ENCODE measurements at regions not wholly inside any gene's neighbourhood (a gene's known extent, or its start where the extent isn't known, plus 50 kb on each side); places are given as distances from the start of the nearest gene placed in this dataset.

GRCh38 chr3:5309602-5310001 is 122.1 kb downstream of the EDEM1 start:
- Histone ChIP-seq H3K27me3 (ENCODE audit: control insufficient read depth, insufficient read depth, low read length) (no peaks in the 10 kb centered on the region), H3K9me3 (ENCODE audit: control insufficient read depth in 2 of 3, insufficient read depth in 1 of 3, low read length in 3 of 3) (no peaks in the 10 kb centered on the region), H3K9ac (ENCODE audit: low read length in 3 of 3) (no peak overlapping the region), H3K36me3 (ENCODE audit: control insufficient read depth in 2 of 3, insufficient read depth in 3 of 3, low read length in 3 of 3) (no peaks in the 10 kb centered on the region), H3K4me1 (ENCODE audit: control insufficient read depth in 2 of 3, insufficient read depth in 2 of 3, low read depth in 1 of 3, low read length in 3 of 3) (peaks cover 0 to 3% (median 0%) of the 10 kb centered on the region in 3 donors), H3K27ac (ENCODE audit: low read depth in 2 of 2, low read length in 2 of 2) (no peak overlapping the region), H3K4me3 (ENCODE audit: low read length in 3 of 3) (no peak overlapping the region)
- no peak for FAIRE-seq
- no peak for DNase-seq
- intact Hi-C loops (cut with DNase I), result no loop called here
- TF ChIP-seq CTCF (IDR thresholded peaks at IDR 0.05; ENCODE audit: borderline replicate concordance, extremely low read depth, insufficient read depth), result no peak

GRCh38 chr3:5310509-5310908 is 123.0 kb downstream of the EDEM1 start:
- H3K27me3 ChIP-seq (ENCODE audit: control insufficient read depth, insufficient read depth, low read length), result no peaks in the 10 kb centered on the region
- H3K9me3 ChIP-seq (ENCODE audit: control insufficient read depth in 2 of 3, insufficient read depth in 1 of 3, low read length in 3 of 3), result no peaks in the 10 kb centered on the region
- no peak for FAIRE-seq
- no peak overlapping the region for H3K27ac ChIP-seq (ENCODE audit: low read depth in 2 of 2, low read length in 2 of 2)
- H3K4me1 ChIP-seq (ENCODE audit: control insufficient read depth in 2 of 3, insufficient read depth in 2 of 3, low read depth in 1 of 3, low read length in 3 of 3), result no peaks in the 10 kb centered on the region
- no peaks in the 10 kb centered on the region for H3K36me3 ChIP-seq (ENCODE audit: control insufficient read depth in 2 of 3, insufficient read depth in 3 of 3, low read length in 3 of 3)
- no peak overlapping the region for H3K9ac ChIP-seq (ENCODE audit: low read length in 3 of 3)
- no peak overlapping the region for H3K4me3 ChIP-seq (ENCODE audit: low read length in 3 of 3)
- no peak for TF ChIP-seq CTCF (IDR thresholded peaks at IDR 0.05; ENCODE audit: borderline replicate concordance, extremely low read depth, insufficient read depth)
- DNase-seq, result no peak
- intact Hi-C loops (cut with DNase I), result no loop called here

GRCh38 chr3:5312290-5312689 is 124.8 kb downstream of the EDEM1 start:
- FAIRE-seq, result no peak
- Histone ChIP-seq H3K27ac (ENCODE audit: low read depth in 2 of 2, low read length in 2 of 2) (no peak overlapping the region), H3K9me3 (ENCODE audit: control insufficient read depth in 2 of 3, insufficient read depth in 1 of 3, low read length in 3 of 3) (no peaks in the 10 kb centered on the region), H3K36me3 (ENCODE audit: control insufficient read depth in 2 of 3, insufficient read depth in 3 of 3, low read length in 3 of 3) (no peaks in the 10 kb centered on the region), H3K27me3 (ENCODE audit: control insufficient read depth, insufficient read depth, low read length) (no peaks in the 10 kb centered on the region), H3K4me3 (ENCODE audit: low read length in 3 of 3) (no peak overlapping the region), H3K4me1 (ENCODE audit: control insufficient read depth in 2 of 3, insufficient read depth in 2 of 3, low read depth in 1 of 3, low read length in 3 of 3) (no peaks in the 10 kb centered on the region), H3K9ac (ENCODE audit: low read length in 3 of 3) (no peak overlapping the region)
- no peak for TF ChIP-seq CTCF (IDR thresholded peaks at IDR 0.05; ENCODE audit: borderline replicate concordance, extremely low read depth, insufficient read depth)
- no peak for DNase-seq
- intact Hi-C loops (cut with DNase I), result no loop called here

GRCh38 chr3:5314897-5315296 is 127.4 kb downstream of the EDEM1 start:
- Histone ChIP-seq H3K36me3 (ENCODE audit: control insufficient read depth in 2 of 3, insufficient read depth in 3 of 3, low read length in 3 of 3) (no peaks in the 10 kb centered on the region), H3K9me3 (ENCODE audit: control insufficient read depth in 2 of 3, insufficient read depth in 1 of 3, low read length in 3 of 3) (no peaks in the 10 kb centered on the region), H3K27ac (ENCODE audit: low read depth in 2 of 2, low read length in 2 of 2) (no peak overlapping the region), H3K4me3 (ENCODE audit: low read length in 3 of 3) (no peak overlapping the region), H3K9ac (ENCODE audit: low read length in 3 of 3) (no peak overlapping the region), H3K4me1 (ENCODE audit: control insufficient read depth in 2 of 3, insufficient read depth in 2 of 3, low read depth in 1 of 3, low read length in 3 of 3) (no peaks in the 10 kb centered on the region), H3K27me3 (ENCODE audit: control insufficient read depth, insufficient read depth, low read length) (no peaks in the 10 kb centered on the region)
- FAIRE-seq (no peak), DNase-seq (no peak)
- no peak for TF ChIP-seq CTCF (IDR thresholded peaks at IDR 0.05; ENCODE audit: borderline replicate concordance, extremely low read depth, insufficient read depth)
- intact Hi-C loops (cut with DNase I), result no loop called here

All from kidney (tissue), 13 donors.